GM18870 (cell line): ENCODE measurements at regions not wholly inside any gene's neighbourhood (a gene's known extent, or its start where the extent isn't known, plus 50 kb on each side); places are given as distances from the start of the nearest gene placed in this dataset.

Source experiments
- ATAC-seq: cut with Tn5 transposase; IDR thresholded peaks from one replicate; pipeline ENCODE4 v1.9.1; 2021; ENCODE audit warnings: moderate library complexity; ENCODE audit not compliant: unreplicated experiment

GRCh38 chr17:72360386-72360940 lies 239.6 kb downstream of the SOX9 start:
- ATAC-seq, result no peak

- ATAC-seq, result no peak
These were observed 241.1 kb downstream of the SOX9 start for GRCh38 chr17:72361892-72362291.

- no peak for ATAC-seq
These were observed 241.7 kb downstream of the SOX9 start for GRCh38 chr17:72362376-72363088.

- no peak for ATAC-seq
These were observed 242.3 kb downstream of the SOX9 start for GRCh38 chr17:72363089-72363610.

- no peak for ATAC-seq
These were observed 245.1 kb downstream of the SOX9 start for GRCh38 chr17:72365857-72366414.

- no peak for ATAC-seq
These were observed 245.8 kb downstream of the SOX9 start for GRCh38 chr17:72366626-72367025.

GRCh38 chr17:72368191-72368590 lies 247.4 kb downstream of the SOX9 start:
- no peak for ATAC-seq

GRCh38 chr17:72369366-72369765 lies 248.5 kb downstream of the SOX9 start:
- ATAC-seq, result no peak

- no peak for ATAC-seq
These were observed 250.0 kb downstream of the SOX9 start for GRCh38 chr17:72370819-72371218.

GRCh38 chr17:72372185-72372584 lies 251.4 kb downstream of the SOX9 start:
- ATAC-seq, result no peak

- ATAC-seq, result no peak
These were observed 253.3 kb downstream of the SOX9 start for GRCh38 chr17:72373910-72374741.

GRCh38 chr17:72376526-72377345 lies 255.9 kb downstream of the SOX9 start:
- no peak for ATAC-seq

- no peak for ATAC-seq
These were observed 257.9 kb downstream of the SOX9 start for GRCh38 chr17:72378414-72379390.

- ATAC-seq, result no peak
These were observed 258.7 kb downstream of the SOX9 start for GRCh38 chr17:72379516-72379915.

- no peak for ATAC-seq
These were observed 259.3 kb downstream of the SOX9 start for GRCh38 chr17:72380120-72380519.

- no peak for ATAC-seq
These were observed 259.9 kb downstream of the SOX9 start for GRCh38 chr17:72380737-72381136.

GRCh38 chr17:72381597-72382397 lies 261.0 kb downstream of the SOX9 start:
- ATAC-seq, result no peak

- no peak for ATAC-seq
These were observed 262.3 kb downstream of the SOX9 start for GRCh38 chr17:72382971-72383722.
